Ovary (tissue), 3 donors: ENCODE measurements at regions not wholly inside any gene's neighbourhood (a gene's known extent, or its start where the extent isn't known, plus 50 kb on each side); places are given as distances from the start of the nearest gene placed in this dataset.

Experiments used
- EP300 ChIP-seq: sonication (generic); formaldehyde crosslinking; IDR thresholded peaks from one replicate; pipeline ENCODE4 v1.6.1; 2017; ENCODE audit warnings: antibody characterized with exemption
- TF ChIP-seq, protein P1 (sequence below), 3 donors: fragments of 450-650 bp in 2 of 3; fragments of 200-600 bp in 1 of 3; IDR thresholded peaks; one replicate each; pipeline versions ENCODE4 v1.5.1 to v1.8.0; 2016 to 2022; ENCODE audit warnings: antibody characterized with exemption in 3 of 3, mild to moderate bottlenecking in 1 of 3
- donor health status: DM: no; HTN: no; CAD: no.

DNA sequence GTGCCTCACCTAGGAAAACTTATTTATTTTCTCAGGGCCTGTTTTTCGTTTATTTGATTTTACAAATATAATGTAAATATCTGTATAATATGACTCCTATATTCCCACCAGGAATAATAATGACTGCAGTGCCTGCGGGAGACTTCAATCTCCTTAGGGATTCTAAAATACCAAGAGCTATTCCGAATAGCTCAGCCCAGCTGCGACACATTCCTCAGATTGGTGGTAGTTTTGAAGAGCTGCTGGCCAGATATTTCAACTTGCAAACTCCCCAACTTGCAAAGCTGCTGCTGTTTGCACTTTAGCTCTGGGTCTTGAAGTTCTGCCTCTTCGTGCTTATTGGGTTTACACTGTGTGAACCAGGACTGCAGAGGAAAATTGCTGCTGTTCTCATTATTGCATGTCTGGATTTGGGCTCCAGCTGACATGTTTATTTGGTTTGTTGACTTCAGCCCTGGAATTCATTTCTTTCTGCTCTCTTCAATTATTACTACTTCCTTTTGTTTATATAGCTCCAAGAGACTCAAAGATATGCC, 480.2 kb upstream of the CHST9 start:
- TF ChIP-seq, protein P1, sequence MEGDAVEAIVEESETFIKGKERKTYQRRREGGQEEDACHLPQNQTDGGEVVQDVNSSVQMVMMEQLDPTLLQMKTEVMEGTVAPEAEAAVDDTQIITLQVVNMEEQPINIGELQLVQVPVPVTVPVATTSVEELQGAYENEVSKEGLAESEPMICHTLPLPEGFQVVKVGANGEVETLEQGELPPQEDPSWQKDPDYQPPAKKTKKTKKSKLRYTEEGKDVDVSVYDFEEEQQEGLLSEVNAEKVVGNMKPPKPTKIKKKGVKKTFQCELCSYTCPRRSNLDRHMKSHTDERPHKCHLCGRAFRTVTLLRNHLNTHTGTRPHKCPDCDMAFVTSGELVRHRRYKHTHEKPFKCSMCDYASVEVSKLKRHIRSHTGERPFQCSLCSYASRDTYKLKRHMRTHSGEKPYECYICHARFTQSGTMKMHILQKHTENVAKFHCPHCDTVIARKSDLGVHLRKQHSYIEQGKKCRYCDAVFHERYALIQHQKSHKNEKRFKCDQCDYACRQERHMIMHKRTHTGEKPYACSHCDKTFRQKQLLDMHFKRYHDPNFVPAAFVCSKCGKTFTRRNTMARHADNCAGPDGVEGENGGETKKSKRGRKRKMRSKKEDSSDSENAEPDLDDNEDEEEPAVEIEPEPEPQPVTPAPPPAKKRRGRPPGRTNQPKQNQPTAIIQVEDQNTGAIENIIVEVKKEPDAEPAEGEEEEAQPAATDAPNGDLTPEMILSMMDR (IDR thresholded peaks at IDR 0.05): no peak
- TF ChIP-seq EP300: no peak
